Transverse colon (tissue), 4 donors: ENCODE measurements at regions not wholly inside any gene's neighbourhood (a gene's known extent, or its start where the extent isn't known, plus 50 kb on each side); places are given as distances from the start of the nearest gene placed in this dataset.

ENCODE experiments used
- POLR2A ChIP-seq: fragments of 450-650 bp; IDR thresholded peaks from one replicate; pipeline ENCODE4 v1.6.1; 2016; ENCODE audit warnings: antibody characterized with exemption, mild to moderate bottlenecking, moderate library complexity
- POLR2AphosphoS5 ChIP-seq, 3 donors: sonication (generic); formaldehyde crosslinking; IDR thresholded peaks; one replicate each; pipeline ENCODE4 v1.6.1; 2016; ENCODE audit warnings: antibody characterized with exemption in 3 of 3
- TF ChIP-seq, protein P1 (sequence below), 5 experiments: fragments of 200-600 bp in 3 of 5; fragments of 450-650 bp in 2 of 5; sonication (generic) in 3 of 5; IDR thresholded peaks; 1 replicate in 2 of 5; 2 replicates in 3 of 5; pipeline ENCODE4 v1.5.1; 2016 to 2017; ENCODE audit warnings: antibody characterized with exemption in 5 of 5, inconsistent platforms in 3 of 5, mild to moderate bottlenecking in 2 of 5, moderate library complexity in 1 of 5

DNA sequence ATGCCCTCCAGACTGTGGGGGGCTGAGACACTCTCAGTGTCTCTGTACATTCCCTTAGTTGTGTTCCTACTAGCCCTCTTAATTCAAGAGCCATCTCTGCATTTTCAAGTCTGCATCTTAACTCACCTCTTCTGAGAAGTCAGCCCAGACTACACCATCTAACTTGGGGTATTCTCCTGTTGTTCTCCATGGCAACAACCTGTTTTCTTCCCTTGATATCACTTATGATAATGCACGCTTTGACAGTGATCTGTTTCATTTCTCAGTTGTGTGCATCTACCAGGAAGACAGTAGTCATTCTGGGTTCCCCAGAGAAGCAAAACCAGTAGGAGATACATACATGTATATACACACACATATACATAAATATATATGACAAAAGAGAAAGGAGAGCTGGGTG, 707.3 kb upstream of the IGFBP3 start:
- TF ChIP-seq, protein P1, sequence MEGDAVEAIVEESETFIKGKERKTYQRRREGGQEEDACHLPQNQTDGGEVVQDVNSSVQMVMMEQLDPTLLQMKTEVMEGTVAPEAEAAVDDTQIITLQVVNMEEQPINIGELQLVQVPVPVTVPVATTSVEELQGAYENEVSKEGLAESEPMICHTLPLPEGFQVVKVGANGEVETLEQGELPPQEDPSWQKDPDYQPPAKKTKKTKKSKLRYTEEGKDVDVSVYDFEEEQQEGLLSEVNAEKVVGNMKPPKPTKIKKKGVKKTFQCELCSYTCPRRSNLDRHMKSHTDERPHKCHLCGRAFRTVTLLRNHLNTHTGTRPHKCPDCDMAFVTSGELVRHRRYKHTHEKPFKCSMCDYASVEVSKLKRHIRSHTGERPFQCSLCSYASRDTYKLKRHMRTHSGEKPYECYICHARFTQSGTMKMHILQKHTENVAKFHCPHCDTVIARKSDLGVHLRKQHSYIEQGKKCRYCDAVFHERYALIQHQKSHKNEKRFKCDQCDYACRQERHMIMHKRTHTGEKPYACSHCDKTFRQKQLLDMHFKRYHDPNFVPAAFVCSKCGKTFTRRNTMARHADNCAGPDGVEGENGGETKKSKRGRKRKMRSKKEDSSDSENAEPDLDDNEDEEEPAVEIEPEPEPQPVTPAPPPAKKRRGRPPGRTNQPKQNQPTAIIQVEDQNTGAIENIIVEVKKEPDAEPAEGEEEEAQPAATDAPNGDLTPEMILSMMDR (IDR thresholded peaks at IDR 0.05): no peak
- TF ChIP-seq POLR2AphosphoS5 (IDR thresholded peaks at IDR 0.05) (no peak), POLR2A (no peak)
